Retinal pigment epithelial cell (primary cell): ENCODE measurements at regions not wholly inside any gene's neighbourhood (a gene's known extent, or its start where the extent isn't known, plus 50 kb on each side); places are given as distances from the start of the nearest gene placed in this dataset.

Experiments used
- DNase-seq: peaks from one replicate; pipeline ENCODE4 v3.0.0-alpha.2; 2010; ENCODE audit warnings: low read depth
- H3K4me3 ChIP-seq: 2 replicates; pipeline ENCODE4 v1.5.1; 2011; ENCODE audit warnings: mild to moderate bottlenecking, low read length, control low read depth, moderate library complexity
- CTCF ChIP-seq: conservative IDR thresholded peaks from 2 replicates; pipeline ENCODE4 v1.5.1; 2011; ENCODE audit warnings: low read depth, low read length, control low read depth, inconsistent platforms

DNA sequence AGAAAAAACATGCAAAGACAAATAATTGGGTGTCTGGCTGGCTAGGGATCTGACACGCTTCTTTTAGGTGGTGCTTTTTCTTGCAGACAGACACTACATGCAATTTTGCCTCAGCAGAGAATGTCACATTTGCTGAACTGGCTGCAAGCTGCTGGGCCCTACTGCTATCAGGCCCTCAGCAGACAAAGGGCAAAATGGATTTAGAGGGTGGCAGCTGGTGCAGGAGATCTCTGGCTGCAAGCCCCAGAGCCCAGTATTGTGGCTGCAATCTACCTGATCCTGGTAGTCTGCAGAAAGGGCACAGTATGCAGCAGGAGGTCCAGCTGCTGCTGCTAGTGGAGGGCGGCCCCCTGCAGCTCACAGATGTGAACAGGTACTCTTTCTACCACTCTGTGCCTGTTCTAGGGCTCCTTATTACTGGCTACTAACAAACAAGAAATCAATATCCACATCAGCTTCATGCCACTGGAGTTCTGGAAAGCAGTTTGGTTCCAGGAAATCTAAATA is 796.7 kb upstream of the CELF4 start:
- no peak for TF ChIP-seq CTCF
- H3K4me3 ChIP-seq: no peak overlapping the region
- DNase-seq: no peak

GRCh38 chr18:38358805-38359657 is 793.4 kb upstream of the CELF4 start:
- no peak for TF ChIP-seq CTCF
- H3K4me3 ChIP-seq: no peak overlapping the region

GRCh38 chr18:38353149-38353548 is 787.6 kb upstream of the CELF4 start:
- no peak for TF ChIP-seq CTCF
- H3K4me3 ChIP-seq: no peak overlapping the region
- DNase-seq: no peak

More at GRCh38 chr18:38358805-38359657, 793.4 kb upstream of the CELF4 start:
- DNase-seq: no peak

DNA sequence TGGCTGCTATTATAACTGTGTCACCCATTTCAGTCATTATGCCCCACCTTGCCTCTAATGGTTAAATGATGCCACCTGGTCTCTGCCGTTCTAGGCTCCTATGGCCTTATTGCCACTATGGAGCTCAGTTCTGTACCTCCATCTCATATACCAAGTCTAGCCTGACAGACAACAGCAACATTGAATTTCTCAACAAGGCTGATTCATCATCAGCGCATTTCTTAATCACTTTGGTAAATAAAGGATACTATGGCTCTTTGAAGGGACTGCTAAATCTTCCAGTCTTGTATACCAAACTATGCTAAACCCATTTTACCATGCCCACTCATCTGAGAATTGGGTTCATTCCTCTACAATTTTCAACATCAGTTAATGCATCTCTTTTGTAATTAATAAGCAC is 784.5 kb upstream of the CELF4 start:
- DNase-seq: no peak
- no peak for TF ChIP-seq CTCF

GRCh38 chr18:38330573-38330972 is 765.0 kb upstream of the CELF4 start:
- DNase-seq: no peak
- H3K4me3 ChIP-seq: no peak overlapping the region
- no peak for TF ChIP-seq CTCF

More for the DNA sequence above, 784.5 kb upstream of the CELF4 start:
- H3K4me3 ChIP-seq: no peak overlapping the region

- TF ChIP-seq CTCF: no peak
- DNase-seq: no peak
- no peak overlapping the region for H3K4me3 ChIP-seq
Observed at GRCh38 chr18:38329145-38329544, 763.5 kb upstream of the CELF4 start.

GRCh38 chr18:38322206-38322605 is 756.6 kb upstream of the CELF4 start:
- DNase-seq: no peak
- TF ChIP-seq CTCF: no peak
- no peak overlapping the region for H3K4me3 ChIP-seq
